ENCODE measurements at regions not wholly inside any gene's neighbourhood (a gene's known extent, or its start where the extent isn't known, plus 50 kb on each side); places are given as distances from the start of the nearest gene placed in this dataset.

- H3K4me3 ChIP-seq (ENCODE audit: low read depth, low read length): no peak overlapping the region
- TF ChIP-seq CTCF (conservative IDR thresholded peaks at IDR 0.05; ENCODE audit: low read depth, low read length): no peak
- no peak for DNase-seq (ENCODE audit: low read depth)
These were observed 225.1 kb downstream of the TFCP2L1 start for GRCh38 chr2:121059651-121060649.

- DNase-seq (ENCODE audit: low read depth): no peak
- no peak overlapping the region for H3K4me3 ChIP-seq (ENCODE audit: low read depth, low read length)
- TF ChIP-seq CTCF (conservative IDR thresholded peaks at IDR 0.05; ENCODE audit: low read depth, low read length): no peak
These were observed 223.4 kb downstream of the TFCP2L1 start for GRCh38 chr2:121061633-121062032.

- no peak for DNase-seq (ENCODE audit: low read depth)
- TF ChIP-seq CTCF (conservative IDR thresholded peaks at IDR 0.05; ENCODE audit: low read depth, low read length): no peak
- H3K4me3 ChIP-seq (ENCODE audit: low read depth, low read length): no peak overlapping the region
These were observed 221.5 kb downstream of the TFCP2L1 start for GRCh38 chr2:121063471-121063870.

GRCh38 chr2:121064186-121064585 lies 220.8 kb downstream of the TFCP2L1 start:
- H3K4me3 ChIP-seq (ENCODE audit: low read depth, low read length): no peak overlapping the region
- TF ChIP-seq CTCF (conservative IDR thresholded peaks at IDR 0.05; ENCODE audit: low read depth, low read length): no peak
- DNase-seq (ENCODE audit: low read depth): no peak

GRCh38 chr2:121065239-121065638 lies 219.8 kb downstream of the TFCP2L1 start:
- no peak for TF ChIP-seq CTCF (conservative IDR thresholded peaks at IDR 0.05; ENCODE audit: low read depth, low read length)
- H3K4me3 ChIP-seq (ENCODE audit: low read depth, low read length): no peak overlapping the region
- no peak for DNase-seq (ENCODE audit: low read depth)

GRCh38 chr2:121066526-121066925 lies 218.5 kb downstream of the TFCP2L1 start:
- H3K4me3 ChIP-seq (ENCODE audit: low read depth, low read length): no peak overlapping the region
- no peak for TF ChIP-seq CTCF (conservative IDR thresholded peaks at IDR 0.05; ENCODE audit: low read depth, low read length)
- no peak for DNase-seq (ENCODE audit: low read depth)

- no peak overlapping the region for H3K4me3 ChIP-seq (ENCODE audit: low read depth, low read length)
- no peak for TF ChIP-seq CTCF (conservative IDR thresholded peaks at IDR 0.05; ENCODE audit: low read depth, low read length)
- DNase-seq (ENCODE audit: low read depth): no peak
These were observed 216.2 kb downstream of the TFCP2L1 start for GRCh38 chr2:121068851-121069250.

All from epithelial cell of proximal tubule (primary cell).